GM19035 (cell line): ENCODE measurements at regions not wholly inside any gene's neighbourhood (a gene's known extent, or its start where the extent isn't known, plus 50 kb on each side); places are given as distances from the start of the nearest gene placed in this dataset.
"Not testable (repeated sequence)": the region's sequence is repeated elsewhere in the genome, so short reads cannot be mapped to it uniquely, and the experiment has no call there.

Experiments used
- ATAC-seq: cut with Tn5 transposase; IDR thresholded peaks from one replicate; pipeline ENCODE4 v1.9.1; 2021; ENCODE audit not compliant: unreplicated experiment

DNA sequence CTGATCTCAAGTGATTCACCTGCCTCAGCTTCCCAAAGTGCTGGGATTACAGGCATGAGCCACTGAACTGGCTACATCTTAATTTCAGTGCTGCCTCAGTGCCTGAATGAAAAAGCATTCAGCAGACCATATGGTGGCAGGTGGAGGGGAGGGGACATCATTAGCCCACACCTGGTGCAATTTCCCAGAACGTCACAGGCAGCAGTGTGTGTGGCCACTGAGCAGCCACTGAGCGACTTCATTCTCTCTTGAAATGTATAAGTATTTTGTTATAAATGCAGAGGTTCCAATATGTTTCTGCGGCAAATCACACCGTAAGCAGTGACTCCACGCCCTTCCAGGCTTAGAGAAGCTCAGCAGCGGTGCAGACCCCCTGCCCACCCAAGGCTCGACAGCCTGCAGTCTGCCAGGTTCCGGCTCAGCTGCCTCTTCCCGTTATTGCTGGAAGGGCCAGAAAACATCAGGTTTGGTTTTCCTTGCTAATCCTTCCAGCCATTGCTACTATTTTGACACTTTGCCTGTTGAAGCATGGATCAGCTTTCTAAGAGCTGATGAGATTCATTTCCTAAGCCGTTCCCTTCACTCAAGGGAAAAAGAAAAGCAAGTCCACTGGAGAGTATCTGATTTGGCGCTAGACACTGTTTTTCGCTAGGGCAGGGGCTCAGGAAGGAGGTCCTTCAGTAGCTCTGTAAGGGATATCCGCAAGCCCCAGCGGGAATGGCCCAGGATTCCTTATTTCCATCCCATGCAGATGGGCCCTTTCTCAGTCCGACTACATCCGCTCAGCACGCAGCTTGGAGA, 250.7 kb downstream of the VAPA start:
- no peak for ATAC-seq

- ATAC-seq: no peak
Measured at GRCh38 chr18:10166164-10166807, 252.5 kb downstream of the VAPA start.

- no peak for ATAC-seq
Measured at GRCh38 chr18:10167759-10168158, 253.9 kb downstream of the VAPA start.

DNA sequence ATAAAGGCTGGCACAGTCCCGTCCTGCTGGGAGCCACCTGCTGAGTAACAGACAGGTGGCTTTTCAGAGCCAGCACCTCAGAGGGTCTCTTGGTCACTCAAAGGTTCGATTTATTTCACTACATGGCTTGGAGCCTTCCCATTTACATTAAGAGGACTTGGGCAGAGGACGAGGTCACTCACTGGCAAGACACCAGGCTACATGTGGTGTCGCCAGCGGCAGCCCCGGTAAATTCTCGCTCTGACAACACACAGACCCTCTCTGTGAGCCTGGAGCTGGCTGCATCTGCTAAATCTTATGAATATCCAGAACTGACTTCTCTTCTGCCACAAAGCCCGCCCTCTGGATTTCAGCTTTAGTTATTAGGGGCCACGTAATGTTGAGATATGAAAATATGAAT, 254.7 kb downstream of the VAPA start:
- ATAC-seq: no peak

GRCh38 chr18:10169064-10169562, 255.3 kb downstream of the VAPA start:
- ATAC-seq: no peak

- no peak for ATAC-seq
Measured at GRCh38 chr18:10169814-10170213, 256.0 kb downstream of the VAPA start.

DNA sequence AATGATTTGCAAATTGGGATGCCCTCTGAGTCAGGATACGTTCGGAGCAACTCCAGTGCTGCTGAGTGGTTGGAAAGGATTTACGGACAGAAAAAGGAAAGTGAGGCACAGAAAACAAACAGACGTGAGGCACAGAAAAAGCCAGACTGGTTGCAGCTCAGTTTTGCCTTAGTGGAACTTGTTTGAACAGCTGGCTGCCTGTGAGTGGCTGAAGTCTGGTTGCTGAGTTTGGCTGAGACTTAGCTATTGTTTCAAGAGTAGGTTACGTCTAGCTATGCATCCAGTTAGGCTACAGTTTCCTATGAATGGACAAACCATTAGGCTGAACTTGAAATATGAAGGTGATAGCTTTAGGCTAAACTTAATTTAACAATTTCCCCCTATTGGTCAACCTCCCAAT, 256.6 kb downstream of the VAPA start:
- ATAC-seq: no peak

DNA sequence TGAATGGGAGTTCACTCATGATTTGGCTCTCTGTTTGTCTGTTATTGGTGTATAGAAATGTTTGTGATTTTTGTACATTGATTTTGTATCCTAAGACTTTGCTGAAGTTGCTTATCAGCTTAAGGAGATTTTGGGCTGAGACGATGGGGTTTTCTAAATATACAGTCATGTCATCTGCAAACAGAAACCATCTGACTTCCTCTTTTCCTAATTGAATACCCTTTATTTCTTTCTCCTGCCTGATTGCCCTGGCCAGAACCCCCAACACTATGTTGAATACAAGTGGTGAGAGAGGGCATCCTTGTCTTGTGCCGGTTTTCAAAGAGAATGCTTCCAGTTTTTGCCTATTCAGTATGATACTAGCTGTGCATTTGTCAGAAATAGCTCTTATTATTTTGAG, 261.5 kb downstream of the VAPA start:
- ATAC-seq: not testable (repeated sequence)

- ATAC-seq: not testable (repeated sequence)
Measured at GRCh38 chr18:10179326-10179725, 265.5 kb downstream of the VAPA start.

DNA sequence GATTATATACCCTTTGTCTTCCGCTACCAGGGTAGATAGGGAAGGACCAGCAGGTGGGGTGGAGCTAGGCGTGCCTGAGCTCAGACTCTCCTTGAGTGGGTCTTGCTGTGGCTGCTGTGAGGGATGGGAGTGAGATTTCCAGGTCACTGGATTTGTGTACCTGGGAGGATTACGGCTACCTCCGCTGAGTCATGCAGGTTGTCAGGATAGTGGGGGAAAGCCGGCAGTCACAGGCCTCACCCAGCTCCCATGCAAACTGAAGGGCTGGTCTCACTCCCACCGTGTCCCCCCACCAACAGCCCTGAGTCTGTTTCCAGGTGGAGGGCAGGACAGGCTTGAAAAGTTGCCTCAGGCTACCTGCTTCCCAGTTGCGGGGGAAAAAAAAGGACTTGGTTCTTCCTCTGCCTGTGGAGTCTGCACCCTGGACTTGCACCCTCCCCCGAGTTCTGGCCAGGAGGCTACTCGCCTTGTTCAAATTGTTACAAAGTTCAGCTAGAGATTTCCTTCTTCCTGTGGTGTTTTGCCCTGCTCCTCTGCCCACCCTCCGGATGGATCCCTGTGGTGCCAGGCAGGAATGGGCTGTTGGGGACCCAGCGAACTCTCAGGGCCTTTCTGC, 268.3 kb downstream of the VAPA start:
- no peak for ATAC-seq

DNA sequence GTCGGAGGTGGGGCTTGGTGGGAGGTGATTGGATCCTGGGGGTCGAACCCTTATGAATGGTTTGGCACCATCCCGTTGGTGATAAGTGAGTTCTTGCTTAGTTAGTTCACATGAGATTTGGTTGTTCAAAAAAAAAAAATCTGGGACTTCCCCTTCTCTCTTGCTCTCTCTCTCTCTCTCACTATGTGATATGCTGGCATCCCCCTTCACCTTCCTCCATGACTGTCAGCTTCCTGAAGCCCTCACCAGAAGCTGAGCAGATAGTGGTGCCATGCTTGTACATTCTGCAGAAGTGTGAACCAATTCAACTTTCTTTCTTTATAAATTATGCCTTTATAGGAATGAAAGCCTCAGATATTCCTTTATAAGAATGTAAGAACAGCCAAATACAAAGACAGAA, 269.7 kb upstream of the APCDD1 start:
- ATAC-seq: no peak

- no peak for ATAC-seq
Measured at GRCh38 chr18:10188971-10189810, 265.2 kb upstream of the APCDD1 start.

DNA sequence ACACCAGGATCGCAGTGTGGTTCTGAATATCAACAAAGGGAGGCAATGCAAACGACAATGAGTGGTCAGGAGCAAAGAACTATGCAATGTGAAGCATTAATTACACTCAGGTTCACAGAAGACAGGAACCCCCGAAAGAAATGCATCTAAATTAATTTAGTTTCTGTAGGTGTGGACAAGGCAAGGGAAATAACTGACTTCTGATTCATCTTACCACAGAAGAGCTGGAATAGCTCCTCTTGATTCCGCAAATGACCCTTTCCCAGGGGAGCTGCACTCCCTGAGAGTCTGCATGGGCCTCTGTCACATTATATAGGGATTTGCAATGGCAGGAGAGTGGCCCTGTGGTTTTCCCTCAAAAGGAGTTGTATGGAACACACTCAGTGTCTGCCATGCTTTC, 263.9 kb upstream of the APCDD1 start:
- ATAC-seq: no peak

GRCh38 chr18:10193444-10193843, 261.0 kb upstream of the APCDD1 start:
- ATAC-seq: no peak

DNA sequence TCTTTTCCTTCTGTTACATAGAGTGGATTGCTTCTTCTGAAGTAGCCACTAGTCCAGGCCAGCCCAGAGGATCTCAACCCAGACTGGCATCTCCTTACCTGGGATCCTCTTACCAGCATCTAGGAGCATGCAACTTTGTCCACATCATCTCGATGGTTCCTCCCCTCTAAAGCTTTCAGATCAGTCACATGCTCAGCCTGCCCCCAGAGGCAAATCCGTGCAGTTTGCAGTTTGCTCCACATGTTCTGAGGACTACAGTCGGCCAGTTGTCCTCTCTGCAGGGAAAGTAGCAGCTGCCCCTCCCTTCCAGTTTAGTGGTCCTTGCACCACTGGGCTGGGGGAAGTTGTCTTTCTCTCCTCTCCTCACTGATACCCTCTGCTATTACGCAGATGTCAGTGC, 259.8 kb upstream of the APCDD1 start:
- ATAC-seq: no peak

- ATAC-seq: no peak
Measured at GRCh38 chr18:10195529-10195928, 258.9 kb upstream of the APCDD1 start.

DNA sequence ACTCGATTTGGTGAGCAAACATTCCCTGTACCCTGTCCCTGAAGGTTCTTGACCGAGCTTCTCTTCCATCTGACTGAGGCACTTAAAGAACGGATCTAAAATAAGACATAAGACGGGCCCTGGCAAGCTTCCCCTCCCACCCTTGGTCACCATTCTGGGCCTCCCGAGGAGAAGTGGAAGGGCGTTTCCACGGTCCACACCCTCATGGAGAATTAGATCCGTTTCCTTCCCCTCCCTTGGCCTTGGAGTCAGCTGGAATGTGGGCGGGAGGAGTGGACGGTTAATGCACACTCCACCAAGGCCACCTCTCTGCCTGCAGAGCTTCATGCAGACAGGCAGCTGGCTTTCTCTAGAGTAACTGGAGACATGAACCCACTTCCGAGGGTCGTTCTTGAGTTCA, 257.3 kb upstream of the APCDD1 start:
- no peak for ATAC-seq

DNA sequence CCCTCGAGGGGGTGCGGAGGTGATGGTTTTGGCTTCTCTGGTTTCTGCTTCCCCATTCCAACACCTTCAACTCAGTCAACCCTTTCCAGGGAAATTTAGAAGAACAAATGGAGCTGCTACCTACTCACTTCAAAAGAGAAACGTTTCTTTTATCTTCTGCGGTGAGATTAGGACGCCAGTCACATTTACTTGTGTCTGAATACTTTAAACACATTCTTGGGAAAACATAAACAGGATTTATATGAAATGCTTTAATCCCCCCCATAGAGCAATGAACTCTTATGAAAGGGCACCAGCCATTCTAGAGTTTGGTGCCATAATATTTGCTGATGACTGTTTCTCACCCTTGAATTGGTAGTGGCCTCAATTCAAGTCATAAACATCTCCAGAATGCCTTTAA, 253.2 kb upstream of the APCDD1 start:
- no peak for ATAC-seq

GRCh38 chr18:10201659-10202058, 252.8 kb upstream of the APCDD1 start:
- no peak for ATAC-seq

DNA sequence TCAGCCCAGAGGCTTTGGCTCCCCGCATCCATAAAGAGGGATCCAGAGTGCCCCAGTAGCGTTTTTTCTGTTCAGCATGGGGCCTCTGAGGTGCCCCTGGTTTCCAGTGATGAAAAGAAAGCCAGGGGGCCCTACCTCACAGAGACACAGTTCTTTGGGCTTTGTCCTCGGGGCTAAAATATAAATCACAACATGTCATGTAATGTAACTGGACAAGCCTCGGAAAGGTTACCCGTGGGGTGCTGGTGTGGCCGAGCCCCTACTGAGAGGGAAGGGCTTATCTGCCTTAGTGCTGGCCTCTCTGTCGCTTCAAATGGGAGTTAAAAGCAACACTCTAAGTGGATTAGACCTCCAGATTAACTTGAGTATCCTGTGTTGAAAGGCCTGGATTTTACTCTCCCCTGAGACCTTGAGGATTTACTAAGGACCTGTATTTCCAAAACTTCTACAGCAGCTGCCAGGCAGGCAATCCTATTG, 251.6 kb upstream of the APCDD1 start:
- ATAC-seq: no peak

GRCh38 chr18:10205151-10205550, 249.3 kb upstream of the APCDD1 start:
- ATAC-seq: no peak
